Epithelial cell of esophagus (primary cell): ENCODE measurements at regions not wholly inside any gene's neighbourhood (a gene's known extent, or its start where the extent isn't known, plus 50 kb on each side); places are given as distances from the start of the nearest gene placed in this dataset.

ENCODE experiments used
- DNase-seq: peaks from one replicate; pipeline ENCODE4 v3.0.0; 2010; ENCODE audit warnings: low read depth
- H3K4me3 ChIP-seq: 2 replicates; pipeline ENCODE4 v1.5.1; 2011; ENCODE audit warnings: mild to moderate bottlenecking, low read length, control low read depth
- CTCF ChIP-seq: IDR thresholded peaks from 2 replicates; pipeline ENCODE4 v1.5.1; 2011; ENCODE audit warnings: low read depth, mild to moderate bottlenecking, low read length, control low read depth, inconsistent platforms; ENCODE audit not compliant: insufficient read depth; ENCODE audit errors: missing control alignments

- no peak overlapping the region for H3K4me3 ChIP-seq
- no peak for DNase-seq
- TF ChIP-seq CTCF, result no peak
Measured at GRCh38 chr12:108076556-108076955, 52.5 kb upstream of the WSCD2 start.

- TF ChIP-seq CTCF, result no peak
- DNase-seq, result no peak
- no peak overlapping the region for H3K4me3 ChIP-seq
Measured at GRCh38 chr12:108078428-108078827, 50.7 kb upstream of the WSCD2 start.
